Heart right ventricle (tissue), 16 donors: ENCODE measurements at regions not wholly inside any gene's neighbourhood (a gene's known extent, or its start where the extent isn't known, plus 50 kb on each side); places are given as distances from the start of the nearest gene placed in this dataset.

Experiments used
- ATAC-seq, 8 donors: fragments of 200-7000 bp; cut with Tn5 transposase; one replicate each; pipeline ENCODE4 v1.9.1; 2020; ENCODE audit warnings: mild to moderate bottlenecking in 8 of 8, moderate library complexity in 8 of 8, moderate number of reproducible peaks in 1 of 8
- DNase-seq, 2 donors: peaks; one replicate each; pipeline ENCODE4 v3.0.0-alpha.2; 2020
- H3K27ac ChIP-seq, 10 donors: fragments of 200-600 bp; sonication (generic) in 2 of 10; one replicate each; pipeline versions ENCODE4 v1.5.0 to v1.8.0; 2020 to 2022; ENCODE audit warnings: mild to moderate bottlenecking in 3 of 10
- H3K27me3 ChIP-seq, 7 donors: fragments of 200-600 bp; one replicate each; pipeline ENCODE4 v1.8.0; 2021 to 2022; ENCODE audit warnings: mild to moderate bottlenecking in 2 of 7
- H3K36me3 ChIP-seq, 9 donors: fragments of 200-600 bp; sonication (generic) in 1 of 9; one replicate each; pipeline versions ENCODE4 v1.5.0 to v1.8.0; 2020 to 2022; ENCODE audit warnings: mild to moderate bottlenecking in 2 of 9
- H3K4me1 ChIP-seq, 9 donors: fragments of 200-600 bp; sonication (generic) in 1 of 9; one replicate each; pipeline versions ENCODE4 v1.5.0 to v1.8.0; 2020 to 2022; ENCODE audit warnings: mild to moderate bottlenecking in 4 of 9
- H3K4me3 ChIP-seq, 10 donors: fragments of 200-600 bp; sonication (generic) in 2 of 10; one replicate each; pipeline versions ENCODE4 v1.5.0 to v1.8.0; 2020 to 2022; ENCODE audit warnings: mild to moderate bottlenecking in 7 of 10, moderate library complexity in 2 of 10
- H3K9me3 ChIP-seq, 11 donors: fragments of 200-600 bp in 10 of 11; sonication (generic) in 2 of 11; one replicate each; pipeline versions ENCODE4 v1.5.0 to v1.8.0; 2013 to 2022; ENCODE audit warnings: mild to moderate bottlenecking in 2 of 11, control low read depth in 1 of 11, moderate library complexity in 1 of 11
- WGBS, 2 donors: extraction: QIAGEN DNeasy Blood & Tissue Kit; methylation state at CpG; one replicate each; pipeline ENCODE4 v1.1.7; 2013; ENCODE audit warnings: inconsistent platforms in 1 of 2; 5-methylcytosine and 5-hydroxymethylcytosine counted together
- intact Hi-C, 10 donors: fragments of 100-400 bp; cut with DNase I; formaldehyde crosslinking; loops; one replicate each; pipeline versions ENCODE4 v1.11.1 to v1.14.2; 2022
- TF ChIP-seq, protein P1 (sequence below), 9 donors: fragments of 200-600 bp; sonication (generic) in 2 of 9; IDR thresholded peaks; one replicate each; pipeline versions ENCODE4 v1.5.0 to v1.8.0; 2021 to 2022; ENCODE audit warnings: antibody characterized with exemption in 9 of 9, mild to moderate bottlenecking in 5 of 9, moderate library complexity in 1 of 9
- donor health status: Arrhythmogenic right ventricular cardiomyopathy.
- donor health status: ischemic (EF 13 %, LVEDD 7.1; RV severe dilation, severe dysfunction).
- donor health status: healthy with polysubstance abuse.
- donor health status: DM: no; HTN: yes; CAD: no.
- donor health status: DM: no; HTN: no; CAD: no.
- donor health status: ischemic (EF 25% LVEDD 6.9; RV normal size, moderate dysfunction).
- donor health status: ischemic (EF 25% LVEDD 5.7; RV mildly dilated, moderate dysfunction).
- donor health status: healthy.
- donor health status: DM: yes; HTN: yes; CAD: no.
- donor health status: Ischemic cardiomyopathy.
- donor health status: ischemic (EF 35%, LVEDD 5.7; RV mildly dilated, moderate dysfunction).
- donor health status: nonischemic (EF 11% LVEDD 7.7; RV severe dilation, severe dysfunction).
- donor health status: DM: yes; HTN: yes; CAD: no.
- donor health status: PGD.
- donor health status: ischemic (EF 29% LVEDD 5.4; RV normal size, mild dysfunction).
- donor health status: nonischemic (EF 23%, LVEDD 6.1; RV moderate dilation, normal function).

GRCh38 chr6:18675881-18676280, 288.7 kb downstream of the RNF144B start:
- no peak for ATAC-seq
- 62 to 68% methylated on average over 2 of the region's 2 CpGs for WGBS, 2 donors
- Histone ChIP-seq H3K9me3 (peaks cover 0 to 7% (median 0%) of the 10 kb centered on the region in 11 donors), H3K4me1 (no peaks in the 10 kb centered on the region), H3K27me3 (peaks cover 0 to 4% (median 0%) of the 10 kb centered on the region in 7 donors), H3K27ac (no peak overlapping the region), H3K36me3 (no peaks in the 10 kb centered on the region), H3K4me3 (no peak overlapping the region)
- DNase-seq = no peak
- TF ChIP-seq, protein P1, sequence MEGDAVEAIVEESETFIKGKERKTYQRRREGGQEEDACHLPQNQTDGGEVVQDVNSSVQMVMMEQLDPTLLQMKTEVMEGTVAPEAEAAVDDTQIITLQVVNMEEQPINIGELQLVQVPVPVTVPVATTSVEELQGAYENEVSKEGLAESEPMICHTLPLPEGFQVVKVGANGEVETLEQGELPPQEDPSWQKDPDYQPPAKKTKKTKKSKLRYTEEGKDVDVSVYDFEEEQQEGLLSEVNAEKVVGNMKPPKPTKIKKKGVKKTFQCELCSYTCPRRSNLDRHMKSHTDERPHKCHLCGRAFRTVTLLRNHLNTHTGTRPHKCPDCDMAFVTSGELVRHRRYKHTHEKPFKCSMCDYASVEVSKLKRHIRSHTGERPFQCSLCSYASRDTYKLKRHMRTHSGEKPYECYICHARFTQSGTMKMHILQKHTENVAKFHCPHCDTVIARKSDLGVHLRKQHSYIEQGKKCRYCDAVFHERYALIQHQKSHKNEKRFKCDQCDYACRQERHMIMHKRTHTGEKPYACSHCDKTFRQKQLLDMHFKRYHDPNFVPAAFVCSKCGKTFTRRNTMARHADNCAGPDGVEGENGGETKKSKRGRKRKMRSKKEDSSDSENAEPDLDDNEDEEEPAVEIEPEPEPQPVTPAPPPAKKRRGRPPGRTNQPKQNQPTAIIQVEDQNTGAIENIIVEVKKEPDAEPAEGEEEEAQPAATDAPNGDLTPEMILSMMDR (IDR thresholded peaks at IDR 0.05) = no peak
- intact Hi-C loops = no loop called here

GRCh38 chr6:18676548-18676947, 289.4 kb downstream of the RNF144B start:
- TF ChIP-seq, protein P1 (IDR thresholded peaks at IDR 0.05) = no peak
- no peak for ATAC-seq
- no peak for DNase-seq
- Histone ChIP-seq H3K4me3 (no peak overlapping the region), H3K27ac (no peak overlapping the region), H3K36me3 (no peaks in the 10 kb centered on the region), H3K4me1 (no peaks in the 10 kb centered on the region), H3K9me3 (peaks cover 0 to 7% (median 0%) of the 10 kb centered on the region in 11 donors), H3K27me3 (peaks cover 0 to 4% (median 0%) of the 10 kb centered on the region in 7 donors)
- intact Hi-C loops = no loop called here
- WGBS, 2 donors = 81 to 85% methylated on average over 7 of the region's 7 CpGs

DNA sequence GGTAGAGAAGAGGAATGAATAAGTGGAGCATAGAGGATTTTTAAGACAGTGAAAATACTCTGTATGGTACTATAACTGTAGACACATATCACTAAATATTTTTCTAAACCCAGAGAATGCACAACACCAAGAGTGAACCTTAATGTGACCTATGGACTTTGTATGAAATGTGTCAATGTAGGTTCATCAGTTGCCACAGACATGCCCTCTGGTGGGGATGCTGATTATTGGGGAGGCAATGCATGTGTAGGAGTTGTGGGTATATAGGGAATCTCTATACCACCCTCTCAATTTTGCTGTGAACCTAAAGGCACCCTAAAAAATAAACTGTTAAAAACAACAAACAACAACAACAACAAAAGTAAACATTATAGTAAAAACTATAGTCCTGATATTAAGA, 293.7 kb downstream of the RNF144B start:
- Histone ChIP-seq H3K4me3 (no peak overlapping the region), H3K36me3 (no peaks in the 10 kb centered on the region), H3K27me3 (no peaks in the 10 kb centered on the region), H3K27ac (no peak overlapping the region), H3K4me1 (no peaks in the 10 kb centered on the region), H3K9me3 (peaks cover 0 to 7% (median 0%) of the 10 kb centered on the region in 11 donors)
- TF ChIP-seq, protein P1 (IDR thresholded peaks at IDR 0.05) = no peak
- intact Hi-C loops = no loop called here
- no peak for DNase-seq
- ATAC-seq = no peak

DNA sequence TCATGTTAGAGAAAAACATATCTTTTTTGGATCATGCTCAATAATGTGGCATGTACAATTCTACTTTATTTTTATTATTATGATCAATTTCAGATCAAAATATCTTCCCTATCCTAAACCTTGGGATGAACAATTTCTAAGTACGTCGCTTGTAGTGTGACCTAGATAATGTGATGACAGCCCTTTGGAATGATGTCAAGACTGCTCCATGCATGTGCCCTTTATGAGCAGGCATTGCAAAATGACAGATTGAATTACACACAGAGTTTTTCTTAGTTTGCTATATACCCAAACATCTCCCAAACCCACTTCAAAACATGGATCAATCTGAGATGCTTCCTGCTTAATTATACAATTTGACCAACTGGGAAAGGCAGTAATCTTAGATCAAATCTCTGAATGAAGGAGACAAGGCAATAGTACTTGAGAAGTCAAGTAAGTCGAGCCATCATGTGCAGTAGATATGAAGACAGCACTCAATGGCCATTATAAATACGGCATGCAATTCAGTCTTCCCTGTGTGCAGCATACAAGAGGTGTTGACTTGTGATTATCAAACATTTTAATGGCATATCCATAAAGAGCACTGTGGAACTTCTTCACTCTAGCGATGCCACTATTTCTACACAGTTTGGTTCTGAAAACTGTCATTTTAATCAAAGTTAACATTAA, 294.8 kb downstream of the RNF144B start:
- H3K4me1 ChIP-seq = no peaks in the 10 kb centered on the region
- TF ChIP-seq, protein P1 (IDR thresholded peaks at IDR 0.05) = no peak
- DNase-seq (no peak), ATAC-seq (no peak)
- H3K27ac ChIP-seq = no peak overlapping the region
- no peaks in the 10 kb centered on the region for H3K27me3 ChIP-seq
- 30 to 32% methylated on average over 5 of the region's 5 CpGs for WGBS, 2 donors
- H3K4me3 ChIP-seq = no peak overlapping the region
- peaks cover 0 to 7% (median 0%) of the 10 kb centered on the region in 11 donors for H3K9me3 ChIP-seq
- H3K36me3 ChIP-seq = no peaks in the 10 kb centered on the region
- intact Hi-C loops = no loop called here
